Central memory CD4-positive, alpha-beta T cell (primary cell): ENCODE measurements at regions not wholly inside any gene's neighbourhood (a gene's known extent, or its start where the extent isn't known, plus 50 kb on each side); places are given as distances from the start of the nearest gene placed in this dataset.

ENCODE experiments used
- DNase-seq: peaks from one replicate; pipeline ENCODE4 v3.0.0; 2022

DNA sequence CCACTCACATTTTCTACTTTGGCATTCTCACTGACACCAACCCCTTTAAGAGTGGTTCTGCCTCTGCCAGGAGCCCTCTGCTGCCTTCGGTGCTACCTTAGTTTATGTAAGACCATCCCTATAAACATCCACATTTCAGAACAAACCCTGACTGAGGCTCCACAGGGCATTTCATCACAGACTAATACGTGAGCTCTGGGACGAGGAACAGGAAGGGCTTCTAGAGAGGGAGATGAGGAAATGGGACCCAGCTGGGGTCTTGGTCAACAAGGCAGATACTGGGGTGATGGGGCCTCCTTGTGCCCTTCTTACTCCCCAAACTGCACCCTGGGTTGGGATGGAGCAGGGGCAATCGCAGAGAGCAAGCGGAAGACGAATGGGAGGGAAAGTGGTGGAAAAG lies 86.5 kb upstream of the FYN start:
- DNase-seq: no peak

DNA sequence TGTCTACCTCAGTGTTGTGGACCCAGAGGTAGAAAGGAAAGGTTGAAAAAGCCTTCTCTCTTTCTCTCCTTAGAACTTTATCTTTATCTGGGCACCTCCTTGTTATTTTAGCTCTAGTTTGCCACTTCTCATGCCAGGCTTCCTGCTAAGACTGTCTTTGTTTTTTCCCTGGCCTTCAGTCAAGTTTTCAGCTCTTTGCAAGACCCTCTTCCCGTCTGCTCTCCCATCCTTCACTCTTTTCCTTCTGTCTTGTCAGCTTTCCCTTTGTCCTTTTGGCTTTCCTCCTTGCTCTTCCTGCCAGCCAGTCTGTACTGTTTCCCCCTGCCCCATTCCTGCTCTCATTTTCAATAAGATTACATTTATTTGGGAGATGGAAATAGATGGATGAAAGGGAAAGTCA lies 86.8 kb upstream of the CCN6 start:
- DNase-seq: no peak

DNA sequence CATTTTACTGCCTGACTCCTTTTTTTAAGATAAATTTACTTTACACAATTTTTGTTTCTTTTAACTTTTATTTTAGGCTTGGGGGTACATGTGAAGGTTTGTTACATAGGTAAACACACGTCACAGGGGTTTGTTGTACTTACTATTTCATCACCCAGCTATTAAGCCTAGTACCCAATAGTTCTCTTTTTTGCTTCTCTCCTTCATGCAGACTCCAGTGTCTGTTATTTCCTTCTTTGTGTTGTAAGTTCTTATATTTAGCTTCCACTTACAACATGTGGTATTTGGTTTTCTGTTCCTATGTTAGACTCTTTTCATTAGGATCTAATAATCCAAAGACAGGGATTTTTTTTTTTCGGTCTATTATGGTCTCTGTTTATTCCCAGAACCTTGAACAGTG lies 83.5 kb upstream of the CCN6 start:
- DNase-seq: no peak

DNA sequence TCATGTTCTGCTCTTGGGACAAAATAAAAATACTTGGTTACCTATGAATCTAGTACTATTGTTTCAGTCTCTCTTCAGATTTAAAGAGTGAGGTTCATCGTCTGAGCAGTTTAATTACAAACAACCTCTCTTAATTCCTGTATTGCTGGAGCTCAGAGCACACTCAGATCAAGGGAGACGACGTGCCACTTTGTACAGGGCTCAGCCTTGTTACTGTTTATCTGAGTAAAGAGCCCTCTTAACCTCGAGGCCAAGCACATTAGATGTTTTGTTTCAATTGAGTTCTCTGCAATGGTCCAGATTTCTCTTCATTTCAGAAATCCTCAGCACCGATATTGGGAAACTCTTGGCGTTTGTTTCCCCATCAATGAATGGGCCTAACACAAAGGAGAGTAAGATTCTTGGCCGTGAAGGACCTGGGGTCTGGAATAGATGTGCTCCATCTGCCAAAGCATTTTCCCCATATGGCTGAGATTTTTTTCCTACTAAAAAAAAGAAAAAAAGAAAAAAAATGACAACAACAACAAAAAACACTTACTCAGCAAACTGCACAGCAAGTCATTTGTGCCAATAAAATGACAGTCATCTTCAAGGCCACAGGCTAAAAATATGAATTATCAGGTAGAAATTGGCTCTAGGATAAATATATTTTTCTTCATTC lies 82.6 kb upstream of the CCN6 start:
- DNase-seq: no peak

DNA sequence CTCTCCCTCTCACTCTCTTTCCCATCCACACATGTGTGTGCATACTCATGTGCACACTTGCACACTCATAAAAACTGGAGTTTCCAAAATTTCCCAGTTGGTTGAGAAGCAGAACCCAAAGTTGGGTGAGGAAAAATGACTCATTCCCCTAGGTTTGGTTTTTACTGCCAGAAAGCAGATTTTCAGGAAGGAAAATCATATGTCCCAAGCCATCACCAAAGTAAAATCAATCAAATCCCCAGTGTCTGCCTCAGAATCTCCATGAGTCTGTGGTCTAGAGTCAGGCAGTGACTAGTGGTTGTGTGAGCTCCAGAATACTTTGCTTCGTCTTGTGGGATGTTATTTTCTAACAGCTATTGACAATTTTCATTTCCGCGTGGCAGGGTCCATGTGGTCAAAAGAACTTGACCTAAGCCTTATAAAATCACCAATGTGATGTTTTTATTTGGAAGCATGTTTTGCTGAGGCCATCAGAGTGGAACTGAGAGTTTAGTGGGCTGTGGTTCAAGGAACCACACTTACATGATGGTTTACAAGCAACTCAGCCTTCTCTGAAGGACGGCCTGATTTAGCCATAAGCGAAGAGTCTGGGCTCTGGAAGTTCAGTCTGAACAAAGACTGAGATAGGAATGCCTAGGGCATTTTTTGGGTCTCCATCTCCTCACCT lies 81.9 kb upstream of the CCN6 start:
- DNase-seq: no peak

DNA sequence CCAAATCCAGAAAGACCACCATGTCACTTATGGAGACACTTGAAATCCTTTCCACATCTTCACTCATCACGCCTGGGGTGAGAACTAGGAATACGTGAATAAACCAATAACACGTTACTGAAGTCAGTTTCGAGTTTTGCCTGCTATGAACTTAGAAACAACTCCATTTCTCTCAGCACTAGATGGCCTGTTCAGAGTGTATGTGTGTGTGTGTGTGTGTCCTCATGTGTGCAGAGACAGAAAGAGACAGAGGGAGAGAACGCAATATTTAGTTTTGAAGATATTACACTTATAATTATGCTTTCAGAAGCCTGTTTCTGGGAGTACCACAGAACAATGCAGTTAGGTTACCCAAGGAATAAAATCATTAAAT lies 81.2 kb upstream of the CCN6 start:
- DNase-seq: no peak

DNA sequence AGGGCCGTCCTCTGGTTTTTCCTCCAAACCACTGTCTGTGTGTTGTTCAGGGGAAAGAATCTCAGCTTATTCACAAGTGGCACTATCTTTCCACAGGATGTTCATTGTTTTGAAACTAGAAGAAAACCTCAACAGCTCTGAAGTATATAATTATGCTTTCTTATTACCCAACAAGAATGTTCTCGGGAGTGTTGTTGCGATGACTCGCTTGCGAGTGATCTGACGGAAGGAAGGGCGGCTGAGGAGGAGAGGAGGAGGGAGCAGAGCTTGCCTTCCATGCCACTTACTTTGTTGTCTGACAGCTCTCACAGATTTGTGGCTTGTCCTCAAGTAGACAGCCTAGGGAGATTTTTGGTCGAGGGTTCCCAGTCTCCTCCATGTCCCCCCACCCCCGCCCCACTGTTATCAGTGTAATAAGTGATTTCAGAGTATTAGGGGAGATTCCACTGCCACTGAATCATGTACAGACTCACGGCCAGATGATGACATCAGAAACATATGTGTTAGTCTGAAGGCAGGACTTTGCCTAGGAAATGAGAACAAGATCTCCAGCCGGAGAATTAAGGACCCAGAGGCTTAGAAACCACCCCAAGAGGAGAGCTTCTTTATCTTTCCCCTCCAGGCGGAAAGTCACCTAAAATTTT lies 80.7 kb upstream of the CCN6 start:
- DNase-seq: peak; percentile 77

DNA sequence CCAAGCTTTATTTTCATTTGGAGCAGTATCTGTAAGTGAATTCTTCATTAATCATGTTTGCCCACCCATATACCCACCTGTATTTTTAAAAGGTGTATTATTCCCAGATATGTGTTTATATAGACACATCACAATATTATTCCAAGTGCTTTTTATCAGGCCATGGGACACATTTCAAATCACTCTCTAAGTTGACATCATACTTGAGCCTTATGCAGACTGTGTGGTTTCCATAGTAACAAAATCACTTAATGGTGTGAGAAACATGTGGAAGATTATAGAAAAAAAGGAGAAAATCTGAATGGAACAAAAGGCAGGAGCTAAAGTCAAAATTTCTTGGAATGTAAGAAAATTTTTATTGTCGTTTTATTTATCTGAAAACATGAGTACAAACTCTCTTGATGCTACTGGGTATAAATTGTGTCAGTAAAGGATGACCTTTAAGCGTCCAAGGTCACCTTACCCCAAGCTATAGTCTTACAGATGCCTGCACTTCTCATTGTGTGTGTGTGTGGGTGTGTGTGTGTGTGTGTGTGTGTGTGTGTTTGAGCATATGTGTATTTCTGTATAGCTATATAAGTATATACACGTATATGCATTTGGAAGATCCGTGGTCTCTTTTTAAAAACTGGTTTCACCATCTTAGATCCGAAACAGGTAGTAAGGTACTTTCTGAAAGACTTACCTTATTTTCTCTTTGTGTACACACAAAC lies 79.8 kb upstream of the CCN6 start:
- DNase-seq: no peak

DNA sequence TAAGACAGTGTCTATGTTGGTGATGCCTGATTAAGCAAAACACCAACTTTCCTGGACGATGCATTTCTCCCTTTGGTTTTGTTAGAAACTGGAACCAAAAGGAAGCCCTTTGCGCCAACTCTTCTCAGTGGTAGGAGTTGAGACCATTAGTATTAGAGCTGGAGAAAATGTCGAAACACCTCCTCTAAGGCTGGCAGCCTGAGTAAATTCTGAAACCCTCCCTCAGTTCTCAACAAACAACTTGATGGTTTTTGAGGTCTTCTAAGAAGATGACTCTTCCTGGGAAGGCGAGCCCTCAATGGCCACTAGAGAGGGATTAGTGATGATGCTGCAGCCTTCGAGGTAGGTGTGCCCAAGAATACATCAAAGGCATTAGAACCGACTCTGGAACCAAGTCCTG lies 78.4 kb upstream of the CCN6 start:
- no peak for DNase-seq

DNA sequence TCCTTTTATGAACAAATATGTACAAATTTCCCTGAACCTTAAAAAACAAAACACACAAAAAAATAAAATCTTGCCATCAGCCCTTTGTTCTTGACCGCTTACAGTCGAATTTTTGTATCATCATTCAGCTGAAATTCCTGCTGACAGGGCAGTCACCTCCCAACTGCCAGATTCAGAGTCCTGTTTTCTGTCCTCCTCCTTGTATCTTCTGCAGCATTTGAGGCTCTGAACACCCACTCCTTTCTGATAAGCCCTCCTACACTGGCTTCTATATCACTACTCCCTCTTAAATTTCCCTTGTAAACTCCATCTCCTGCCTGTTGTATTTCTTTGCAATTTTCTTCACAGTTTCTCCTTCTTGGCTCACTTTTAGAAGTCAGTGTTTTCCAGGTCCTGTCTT lies 77.8 kb upstream of the CCN6 start:
- DNase-seq: no peak

DNA sequence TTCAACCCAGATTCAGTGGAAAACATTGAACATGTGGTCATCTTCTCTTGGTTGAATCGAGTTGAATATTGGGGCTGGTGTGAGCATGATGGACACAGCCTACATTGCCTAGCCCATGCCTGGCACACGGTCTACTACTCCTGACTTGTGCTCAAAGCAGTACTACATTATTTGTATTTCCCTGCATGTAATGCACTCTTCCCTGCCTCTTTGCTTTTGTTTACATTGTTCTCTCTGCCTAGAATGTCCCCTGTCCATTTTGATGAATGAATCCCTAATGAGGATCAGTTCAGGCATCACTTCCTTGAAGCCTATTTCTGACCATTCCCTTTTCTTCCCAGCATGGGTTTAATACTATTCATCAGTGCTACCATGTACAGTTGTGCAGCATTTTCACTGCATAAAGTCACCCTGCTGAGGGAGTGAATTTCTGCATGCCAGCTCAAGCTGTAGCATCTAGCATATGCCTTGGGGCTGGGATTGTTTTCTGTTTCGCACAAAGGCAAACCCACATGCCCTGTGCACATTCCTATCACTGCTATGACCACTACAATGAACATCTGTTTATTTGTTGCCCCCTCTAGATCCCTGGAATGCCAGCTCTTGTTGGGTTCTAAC lies 75.3 kb upstream of the CCN6 start:
- DNase-seq: no peak

DNA sequence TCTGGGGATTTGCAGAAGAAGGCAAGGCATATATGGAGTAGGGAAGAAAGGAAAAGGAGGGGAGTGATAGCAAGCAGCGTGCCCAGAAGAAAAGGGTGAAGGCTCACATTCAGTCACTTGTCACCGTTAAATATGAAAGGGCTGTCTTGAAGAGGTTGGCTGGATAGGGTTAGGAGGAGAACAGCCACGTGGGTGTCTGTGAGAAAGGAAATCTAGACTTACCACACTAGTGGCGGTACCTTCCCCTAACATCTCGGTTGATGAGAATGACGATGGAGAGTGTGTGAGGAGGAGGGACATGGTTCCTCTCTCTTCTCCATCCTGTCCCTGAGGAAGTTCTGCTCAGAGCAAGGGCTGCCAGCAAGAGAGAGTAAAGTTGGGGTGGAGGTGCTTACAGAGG lies 74.3 kb upstream of the CCN6 start:
- DNase-seq: no peak

DNA sequence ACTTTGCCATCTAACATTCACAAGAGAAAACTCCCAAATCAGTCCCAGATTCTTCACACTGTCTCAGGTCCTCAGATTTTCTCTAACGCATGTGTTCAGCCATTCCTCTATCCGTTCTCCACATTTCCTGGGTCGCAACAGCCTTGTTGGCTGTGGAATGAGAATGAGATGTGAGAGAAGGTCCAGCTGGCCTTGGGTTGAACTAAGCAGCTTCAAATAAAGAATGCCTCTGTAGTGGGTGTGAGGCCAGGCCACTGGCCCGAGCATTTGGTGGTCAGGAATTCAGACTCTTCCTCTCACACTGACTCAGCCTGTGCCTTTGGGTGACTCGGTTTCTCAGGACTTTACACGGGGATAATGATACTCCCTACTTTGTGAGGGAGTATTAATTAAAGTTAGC lies 73.8 kb upstream of the CCN6 start:
- no peak for DNase-seq

DNA sequence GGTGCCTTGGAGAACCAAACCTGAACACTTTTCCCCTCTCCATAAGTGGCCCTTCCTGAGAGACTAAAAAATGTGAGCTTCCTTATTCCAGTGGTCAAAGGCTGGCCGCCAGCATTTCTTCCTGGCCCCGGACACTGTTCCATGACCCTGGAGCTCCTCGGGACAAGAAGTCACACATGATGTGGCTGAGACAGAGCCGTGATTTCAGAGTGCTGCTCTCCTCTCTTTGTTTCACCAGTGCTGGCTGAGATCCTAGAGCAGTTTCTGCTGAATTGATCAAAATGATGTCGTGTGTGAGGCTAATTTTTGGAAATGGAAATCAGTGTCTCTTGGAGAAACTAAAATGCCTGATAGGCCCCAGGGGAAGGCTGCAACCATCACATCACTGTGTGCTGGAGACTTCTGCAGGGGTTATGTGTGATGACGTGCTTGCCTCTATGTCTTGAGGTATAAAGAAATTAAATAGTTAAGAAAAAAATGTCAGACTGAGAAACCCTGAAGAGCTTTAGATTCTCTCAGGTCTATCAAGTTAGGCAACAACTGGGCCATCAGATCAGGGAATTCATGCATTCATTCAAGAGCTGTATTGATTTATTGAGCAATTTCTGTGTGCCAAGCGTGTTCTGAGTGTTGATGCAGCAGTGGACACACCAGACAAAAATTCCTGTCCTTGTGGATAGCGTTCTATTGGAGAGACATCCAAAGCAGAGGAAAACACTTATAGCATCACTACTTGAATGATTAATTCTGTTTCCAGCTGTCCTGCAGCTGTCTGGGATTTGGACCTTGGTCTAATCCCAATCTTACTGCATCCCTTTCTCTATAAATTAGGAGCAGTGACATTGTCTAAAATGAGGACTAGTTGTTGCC lies 72.7 kb upstream of the CCN6 start:
- no peak for DNase-seq

DNA sequence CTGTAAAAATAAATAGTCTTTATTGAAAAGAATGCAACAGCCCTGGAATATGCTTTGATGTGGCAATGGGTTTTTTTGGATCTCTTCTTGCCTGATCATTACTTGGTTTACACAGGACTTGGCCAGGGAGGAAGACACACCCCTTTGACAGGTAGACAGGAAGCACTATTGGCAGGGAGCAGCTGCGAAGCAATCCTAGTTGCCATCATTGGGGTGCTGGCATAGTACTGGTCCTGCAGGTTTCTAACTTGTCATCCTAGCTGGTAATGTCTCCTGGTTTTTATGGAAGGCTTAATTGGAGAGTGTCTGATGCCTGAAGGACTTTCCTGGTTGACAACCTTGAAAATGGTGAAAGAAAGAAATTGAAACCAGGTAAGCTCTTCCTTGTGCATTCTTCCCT lies 71.2 kb upstream of the CCN6 start:
- DNase-seq: no peak

DNA sequence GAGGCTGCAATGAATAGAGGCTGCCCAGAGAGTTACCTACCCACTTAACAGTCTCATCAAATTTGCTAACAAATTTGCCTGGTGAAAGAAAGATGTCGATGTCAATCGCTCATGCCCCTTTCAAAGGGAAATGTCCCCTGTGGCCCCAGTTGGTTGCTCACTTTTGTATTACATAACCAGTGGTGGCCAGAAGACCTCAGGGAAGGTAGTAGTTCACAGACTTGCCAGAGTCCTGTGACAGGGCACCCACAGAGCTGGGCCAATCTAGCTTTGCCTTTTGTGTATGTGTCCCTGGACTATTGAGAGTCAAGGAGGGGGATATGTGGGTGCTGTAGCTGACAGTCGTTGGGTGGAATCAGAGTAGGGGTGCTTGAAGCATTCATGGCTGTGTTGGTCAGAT lies 70.7 kb upstream of the CCN6 start:
- DNase-seq: no peak

DNA sequence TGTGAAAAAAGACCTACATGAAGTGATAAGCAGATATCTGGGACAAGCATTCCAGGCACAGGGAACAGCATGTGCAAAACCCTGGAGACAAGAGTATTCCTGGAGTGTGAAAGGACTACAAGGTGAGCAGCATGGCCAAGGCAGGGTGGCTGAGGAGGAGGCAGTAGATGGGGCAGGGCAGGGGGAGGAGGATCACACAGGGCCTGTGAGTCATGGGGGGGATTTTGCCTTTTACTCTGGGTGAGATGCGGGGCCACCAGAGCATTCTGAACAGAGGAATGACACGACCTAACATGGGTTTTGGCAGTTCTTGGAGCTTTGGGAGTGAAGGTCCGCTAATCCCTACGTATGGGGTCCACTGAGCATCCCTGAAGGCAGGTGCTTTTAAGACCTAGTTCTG lies 69.8 kb upstream of the CCN6 start:
- no peak for DNase-seq

DNA sequence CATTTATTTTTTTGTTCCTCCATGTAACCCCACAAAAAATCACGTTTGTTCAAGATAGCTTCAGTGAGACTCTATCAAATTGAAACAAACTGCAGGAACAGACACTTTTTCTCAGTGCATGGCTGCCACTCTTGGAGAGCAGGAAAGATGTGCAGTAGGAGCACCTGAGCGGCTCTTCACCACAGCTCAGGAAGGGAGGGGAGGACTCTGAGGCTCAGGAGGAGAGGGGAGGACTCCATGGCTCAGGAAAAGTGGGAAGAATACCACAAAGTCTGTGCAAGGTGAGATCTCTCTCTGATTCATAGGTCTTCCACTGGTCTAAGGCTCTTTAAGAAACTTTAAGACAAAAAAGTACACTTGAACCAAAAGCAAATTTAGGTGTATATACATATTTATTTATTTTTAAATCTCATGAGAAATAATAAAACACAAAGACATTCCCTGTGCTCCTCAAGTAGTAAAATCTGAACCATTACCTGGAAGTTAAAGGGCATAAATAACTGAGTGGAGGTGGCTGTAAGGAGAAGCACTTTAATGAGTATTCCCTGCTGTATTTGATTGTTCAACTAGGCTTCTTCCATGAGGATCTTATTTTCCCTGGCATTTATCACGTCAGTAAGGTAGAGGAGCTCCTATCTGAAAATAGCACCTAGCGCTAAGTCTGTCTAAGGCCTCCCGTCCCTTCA lies 69.2 kb upstream of the CCN6 start:
- no peak for DNase-seq

DNA sequence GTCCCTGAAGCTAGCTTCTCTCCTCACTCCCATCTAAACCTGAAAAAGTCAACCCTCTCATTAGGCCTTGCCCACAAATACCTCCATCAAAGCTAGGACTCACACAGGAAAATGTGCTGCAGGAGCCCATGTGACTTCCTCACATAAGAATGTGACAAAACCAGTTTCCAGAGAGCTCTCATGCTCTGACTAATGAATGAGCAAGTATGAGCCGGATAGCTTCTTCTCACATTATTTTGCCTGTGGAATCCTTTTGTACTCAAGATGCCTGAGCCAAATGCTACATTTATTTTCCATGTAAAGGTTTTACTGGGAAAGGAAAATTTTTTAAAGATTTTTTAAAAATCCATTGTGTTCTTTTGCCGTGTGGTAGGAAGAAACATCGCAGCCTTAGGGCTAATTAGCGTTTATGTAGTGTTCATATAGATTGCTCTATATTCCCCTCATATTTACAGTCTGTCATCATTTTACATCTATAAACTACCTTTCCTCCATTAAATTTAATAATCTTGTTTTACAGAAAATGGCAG lies 68.6 kb upstream of the CCN6 start:
- DNase-seq: peak; percentile 40

DNA sequence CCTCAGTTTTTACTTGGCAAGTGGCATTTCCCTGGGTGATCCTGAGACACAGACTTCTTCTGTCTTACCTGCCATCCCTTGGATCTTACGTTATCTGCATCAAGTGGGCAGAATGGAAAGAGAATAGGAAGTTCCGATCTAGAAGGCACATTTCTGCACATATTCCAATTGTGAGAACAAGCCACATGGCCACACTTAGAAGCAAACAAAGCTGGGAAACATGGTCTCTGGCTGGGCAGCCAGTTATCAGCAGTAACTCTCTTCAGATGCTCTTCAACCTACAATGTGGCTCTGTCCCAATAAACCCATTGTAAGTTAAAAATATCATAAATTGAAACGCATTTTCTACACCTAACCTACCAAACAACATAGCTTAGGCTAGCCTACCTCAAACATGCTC lies 67.3 kb upstream of the CCN6 start:
- DNase-seq: no peak

DNA sequence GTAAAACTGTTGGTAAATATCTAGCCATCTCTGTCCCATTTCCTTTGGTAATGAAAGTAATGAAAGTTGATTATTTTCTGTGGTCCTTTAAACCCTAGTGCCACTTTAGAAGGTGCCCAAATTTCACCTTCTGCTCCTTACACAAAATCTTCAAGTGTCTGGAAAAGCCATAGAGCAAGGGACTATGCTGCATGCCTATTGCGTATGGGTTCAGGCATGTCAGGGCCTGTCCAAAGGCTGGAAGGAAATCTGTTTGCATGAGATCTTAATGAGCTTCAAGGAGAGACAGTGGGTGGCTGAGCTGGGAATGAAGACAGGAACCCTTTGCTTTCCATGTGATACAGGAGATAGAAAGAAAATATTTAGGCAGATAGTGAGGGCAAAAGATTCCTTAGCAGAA lies 66.6 kb upstream of the CCN6 start:
- no peak for DNase-seq

DNA sequence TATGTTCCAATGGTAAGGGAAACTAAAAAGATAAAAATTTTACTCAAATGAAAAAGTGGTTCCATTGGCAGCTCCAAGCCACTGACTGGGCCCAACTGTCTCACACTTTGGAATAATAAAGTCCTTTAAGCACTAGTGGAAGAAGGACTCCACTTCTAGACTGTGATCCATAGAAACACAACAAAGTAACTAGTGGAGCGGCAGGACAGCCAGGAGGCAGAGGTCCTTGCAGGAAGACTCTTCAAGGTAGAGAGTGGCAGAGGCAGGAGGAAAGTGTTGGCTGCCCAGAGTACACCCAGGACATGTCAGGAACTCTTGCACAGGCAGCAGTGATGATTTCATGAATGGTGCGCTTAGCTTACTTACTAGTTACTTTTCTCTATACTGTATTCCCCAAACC lies 65.0 kb upstream of the CCN6 start:
- DNase-seq: no peak
